BLaER1 treated with 17β-estradiol and CSF1 and Interleukin-3, amounts not matched to agents 10 nM and 100 nM (cell line): ENCODE measurements at regions not wholly inside any gene's neighbourhood (a gene's known extent, or its start where the extent isn't known, plus 50 kb on each side); places are given as distances from the start of the nearest gene placed in this dataset.
"Not testable (repeated sequence)": the region's sequence is repeated elsewhere in the genome, so short reads cannot be mapped to it uniquely, and the experiment has no call there.

Source experiments
- H3K27ac ChIP-seq, 11 experiments: shearing (Covaris generic); formaldehyde crosslinking; 2 replicates each; pipeline ENCODE4 v1.8.1; 2022
- H3K27me3 ChIP-seq, 11 experiments: shearing (Covaris generic); formaldehyde crosslinking; 2 replicates each; pipeline ENCODE4 v1.8.1; 2022
- H3K36me3 ChIP-seq, 11 experiments: shearing (Covaris generic); formaldehyde crosslinking; 2 replicates each; pipeline ENCODE4 v1.8.1; 2022
- H3K4me1 ChIP-seq, 10 experiments: shearing (Covaris generic); formaldehyde crosslinking; 2 replicates each; pipeline ENCODE4 v1.8.1; 2022
- H3K4me2 ChIP-seq, 11 experiments: shearing (Covaris generic); formaldehyde crosslinking; 2 replicates each; pipeline ENCODE4 v1.8.1; 2022
- H3K4me3 ChIP-seq, 10 experiments: shearing (Covaris generic); formaldehyde crosslinking; 2 replicates each; pipeline ENCODE4 v1.8.1; 2022
- H3K9ac ChIP-seq, 11 experiments: shearing (Covaris generic); formaldehyde crosslinking; 2 replicates each; pipeline ENCODE4 v1.8.1; 2022
- H3K9me3 ChIP-seq, 11 experiments: shearing (Covaris generic); formaldehyde crosslinking; replicated peaks in 1 of 11; 2 replicates each; pipeline ENCODE4 v1.8.1; 2022
- H4K20me1 ChIP-seq, 11 experiments: shearing (Covaris generic); formaldehyde crosslinking; 2 replicates each; pipeline ENCODE4 v1.8.1; 2022
- Cebpa-rat ChIP-seq, 11 experiments: shearing (Covaris generic); IDR thresholded peaks; 2 replicates each; pipeline ENCODE4 v1.8.1; 2022

DNA sequence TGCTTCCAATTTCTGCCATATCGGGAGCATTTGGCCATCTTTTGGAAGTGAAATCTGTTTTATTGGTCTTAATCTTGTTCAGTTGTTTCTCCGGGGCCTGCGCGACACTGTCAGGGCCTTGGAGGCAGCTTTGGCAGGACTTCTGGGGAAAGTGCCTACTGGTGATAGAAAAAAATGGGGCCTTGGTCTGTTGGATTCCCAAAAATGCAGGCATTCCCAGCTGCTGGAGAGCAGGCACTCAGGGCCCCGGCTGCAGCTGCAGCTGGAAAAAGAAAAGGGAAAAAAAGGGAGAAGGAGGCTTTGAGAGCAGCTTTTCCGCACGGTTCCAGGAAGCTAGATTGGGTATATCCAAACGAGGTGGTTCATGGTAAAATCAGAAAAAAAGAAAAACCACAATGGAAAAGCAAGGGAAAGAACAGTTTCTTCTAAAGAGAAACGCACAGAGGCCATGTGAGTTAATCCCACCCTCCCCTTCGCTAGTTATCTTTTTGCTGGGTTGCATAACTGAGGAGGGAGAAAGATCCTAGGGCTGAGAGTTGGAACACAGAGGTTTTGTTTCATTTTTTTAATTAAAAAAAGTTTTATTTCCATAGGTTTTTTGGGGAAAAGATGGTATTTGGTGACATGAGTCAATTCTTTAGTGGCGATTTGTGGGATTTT lies 134.7 kb upstream of the RFLNA start:
- Histone ChIP-seq H3K9ac (no peak overlapping the region), H4K20me1 (no peaks in the 10 kb centered on the region), H3K36me3 (peaks cover 0 to 5% (median 0%) of the 10 kb centered on the region in 11 experiments; a peak in 2 of 22 replicates), H3K4me2 (no peak overlapping the region), H3K9me3 (peaks cover 22 to 31% (median 30%) of the 10 kb centered on the region in 11 experiments), H3K27me3 (no peaks in the 10 kb centered on the region), H3K27ac (no peak overlapping the region), H3K4me3 (no peak overlapping the region), H3K4me1 (peaks cover 0 to 9% (median 6%) of the 10 kb centered on the region in 10 experiments; a peak in 10 of 20 replicates)
- TF ChIP-seq Cebpa-rat (IDR thresholded peaks at IDR 0.05) = no peak

DNA sequence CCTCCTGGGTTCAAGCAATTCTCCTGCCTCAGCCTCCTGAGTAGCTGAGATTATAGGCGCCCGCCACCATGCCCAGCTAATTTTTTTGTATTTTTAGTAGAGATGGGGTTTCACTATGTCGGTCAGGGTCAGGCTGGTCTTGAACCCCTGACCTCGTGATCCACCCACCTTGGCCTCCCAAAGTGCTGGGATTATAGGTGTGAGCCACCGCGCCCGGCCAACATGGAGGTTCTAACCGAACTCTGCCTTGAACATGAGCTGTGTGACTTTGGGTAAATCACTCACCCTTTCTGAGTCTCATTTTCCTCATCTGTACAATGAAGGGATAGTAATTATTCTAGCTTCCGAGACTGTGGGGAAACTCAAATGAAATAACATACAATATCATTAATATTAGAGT lies 133.5 kb upstream of the RFLNA start:
- H3K4me3 ChIP-seq, H4K20me1 ChIP-seq, H3K27me3 ChIP-seq, H3K27ac ChIP-seq, H3K4me2 ChIP-seq, H3K4me1 ChIP-seq, H3K9ac ChIP-seq, H3K36me3 ChIP-seq: not testable (repeated sequence)
- H3K9me3 ChIP-seq = peaks cover 33 to 43% (median 41%) of the 10 kb centered on the region in 11 experiments

DNA sequence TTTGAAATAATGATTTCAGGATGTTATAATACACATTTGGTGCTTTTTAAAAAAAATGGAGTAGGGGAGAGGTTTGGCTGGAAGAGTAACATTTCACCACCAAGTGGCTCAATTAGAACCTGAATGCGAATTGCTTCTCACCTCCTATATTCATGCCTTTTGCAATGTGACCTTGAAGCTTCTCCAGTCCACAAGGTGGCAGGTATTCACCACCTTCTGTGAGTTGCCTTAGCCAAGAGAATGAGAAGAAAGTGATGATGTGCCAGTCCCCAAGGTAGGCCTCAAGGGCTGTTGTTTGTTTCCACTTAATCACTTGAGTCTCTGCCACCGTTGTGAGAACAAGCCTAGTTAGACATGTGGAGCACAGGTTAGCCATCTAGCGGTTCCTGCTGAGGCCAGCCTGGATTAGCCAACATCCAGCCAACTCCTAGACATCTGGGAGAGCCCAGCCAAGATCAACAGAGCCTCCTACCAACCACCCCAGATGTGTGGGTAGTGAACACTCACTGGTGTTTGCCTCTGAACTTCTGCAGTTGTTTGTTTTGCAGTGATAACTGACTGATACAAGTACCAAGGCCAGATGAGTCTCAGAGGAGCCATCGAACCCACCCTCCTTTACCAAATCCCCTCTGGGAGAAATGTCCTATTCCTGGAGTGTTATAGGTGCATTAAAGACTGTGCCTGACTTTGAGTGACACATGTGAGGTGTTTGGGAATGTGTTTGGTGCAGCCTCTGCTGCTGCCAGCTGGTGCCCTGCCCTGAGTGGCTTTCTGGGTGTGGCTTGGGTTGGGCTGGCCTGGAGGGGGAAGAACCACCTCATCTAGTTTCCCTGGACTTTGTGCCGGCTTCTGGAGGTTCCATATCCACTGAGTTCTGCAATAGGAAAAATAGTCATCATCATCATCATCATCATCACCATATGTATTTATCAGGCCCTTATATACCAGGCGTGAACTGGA lies 132.5 kb upstream of the RFLNA start:
- Histone ChIP-seq H3K36me3 (peaks cover 0 to 5% (median 0%) of the 10 kb centered on the region in 11 experiments; a peak in 2 of 22 replicates), H4K20me1 (no peaks in the 10 kb centered on the region), H3K27me3 (no peaks in the 10 kb centered on the region), H3K4me2 (no peak overlapping the region), H3K4me3 (no peak overlapping the region), H3K9me3 (peaks cover 44 to 53% (median 52%) of the 10 kb centered on the region in 11 experiments), H3K27ac (no peak overlapping the region), H3K4me1 (no peaks in the 10 kb centered on the region), H3K9ac (no peak overlapping the region)
- no peak for TF ChIP-seq Cebpa-rat (IDR thresholded peaks at IDR 0.05)

DNA sequence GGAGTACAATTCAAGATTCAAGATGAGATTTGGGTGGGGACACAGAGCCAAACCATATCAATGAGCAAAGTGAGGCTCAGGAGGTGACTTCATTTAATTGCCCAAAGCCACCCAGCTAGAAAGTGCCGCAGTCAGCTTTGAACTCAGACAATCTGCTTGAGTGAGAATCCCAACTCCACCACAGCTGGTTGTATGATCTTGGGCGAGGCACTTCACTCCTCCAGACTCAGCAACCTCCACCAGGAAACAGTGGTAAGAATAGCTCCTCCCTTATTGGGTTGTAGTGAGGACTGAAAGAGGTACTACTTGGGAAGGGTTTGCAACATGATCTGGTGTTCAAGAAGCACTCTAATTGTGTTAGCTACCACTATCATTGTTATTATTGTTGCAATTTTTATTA lies 129.2 kb upstream of the RFLNA start:
- H3K4me3 ChIP-seq = no peak overlapping the region
- no peak overlapping the region for H3K4me2 ChIP-seq
- no peak for TF ChIP-seq Cebpa-rat (IDR thresholded peaks at IDR 0.05)
- H3K4me1 ChIP-seq = no peaks in the 10 kb centered on the region
- peaks cover 50 to 67% (median 62%) of the 10 kb centered on the region in 11 experiments for H3K9me3 ChIP-seq
- H3K27ac ChIP-seq = no peak overlapping the region
- no peaks in the 10 kb centered on the region for H3K27me3 ChIP-seq
- peaks cover 0 to 5% (median 0%) of the 10 kb centered on the region in 11 experiments; a peak in 2 of 22 replicates for H3K36me3 ChIP-seq
- no peak overlapping the region for H3K9ac ChIP-seq
- no peaks in the 10 kb centered on the region for H4K20me1 ChIP-seq

DNA sequence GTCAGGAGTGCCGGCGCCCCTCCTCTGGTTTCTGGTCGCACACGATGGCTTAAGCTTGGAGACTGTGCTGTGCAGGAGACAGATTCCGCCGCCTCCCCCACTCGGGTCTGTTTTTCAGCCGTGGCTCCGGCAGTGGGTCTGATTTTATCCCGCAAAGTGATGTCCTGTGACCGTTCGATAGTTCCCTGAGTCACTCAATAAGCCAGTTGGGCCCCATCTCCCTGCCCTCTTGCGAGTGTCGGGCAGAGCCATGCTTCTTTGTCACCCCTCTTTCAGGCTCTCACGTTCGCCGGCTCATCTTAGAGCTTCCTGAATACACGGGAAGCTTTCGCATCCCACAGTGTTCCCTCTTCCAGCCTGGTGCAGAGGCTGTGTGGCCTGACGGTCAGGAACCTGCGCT lies 127.8 kb upstream of the RFLNA start:
- TF ChIP-seq Cebpa-rat (IDR thresholded peaks at IDR 0.05) = no peak
- Histone ChIP-seq H3K36me3 (peaks cover 0 to 5% (median 0%) of the 10 kb centered on the region in 11 experiments; a peak in 2 of 22 replicates), H3K4me1 (peaks cover 0 to 10% (median 4%) of the 10 kb centered on the region in 10 experiments; a peak in 9 of 20 replicates), H3K9me3 (peaks cover 50 to 67% (median 62%) of the 10 kb centered on the region in 11 experiments), H4K20me1 (no peaks in the 10 kb centered on the region), H3K4me2 (no peak overlapping the region), H3K9ac (no peak overlapping the region), H3K4me3 (no peak overlapping the region), H3K27me3 (no peaks in the 10 kb centered on the region), H3K27ac (no peak overlapping the region)

DNA sequence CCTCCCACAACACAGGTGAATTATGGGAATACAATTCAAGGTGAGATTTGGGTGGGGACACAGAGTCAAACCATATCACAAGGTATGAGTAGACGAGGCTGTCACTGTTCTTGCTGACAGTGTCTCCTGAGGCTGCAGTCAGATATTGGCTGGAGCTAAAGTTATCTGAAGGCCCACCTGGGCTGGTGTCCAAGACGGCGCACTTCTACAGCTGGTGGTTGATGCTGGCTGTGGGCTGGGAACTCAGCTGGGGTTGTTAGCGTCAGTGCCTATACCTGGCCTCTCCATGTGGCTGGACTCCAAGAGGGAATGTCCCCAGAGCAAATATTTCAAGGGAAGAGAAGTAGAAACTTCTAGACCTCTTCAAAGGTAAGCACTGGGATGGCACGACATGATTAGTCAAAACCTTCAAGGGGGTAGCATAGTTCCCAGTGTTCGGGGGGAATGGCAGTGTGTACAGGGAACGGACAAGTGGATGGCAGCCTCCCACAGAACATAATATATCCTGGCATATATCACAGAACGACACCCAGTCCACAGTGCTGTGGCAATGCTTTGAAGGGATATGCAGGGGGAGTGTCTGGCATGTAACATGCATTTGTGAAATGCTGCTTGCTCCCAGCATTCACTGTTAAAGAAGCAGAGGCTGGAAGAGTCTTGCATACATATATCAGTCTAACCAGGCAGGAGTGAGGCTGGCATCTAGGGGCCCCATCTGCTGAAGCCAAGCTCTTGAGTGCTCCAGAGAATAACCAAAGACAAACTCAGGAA lies 126.7 kb upstream of the RFLNA start:
- Histone ChIP-seq H3K4me1 (peaks cover 6 to 19% (median 10%) of the 10 kb centered on the region in 10 experiments; a peak in 16 of 20 replicates), H3K36me3 (peaks cover 0 to 5% (median 0%) of the 10 kb centered on the region in 11 experiments; a peak in 2 of 22 replicates), H3K9me3 (peaks cover 44 to 58% (median 53%) of the 10 kb centered on the region in 11 experiments), H3K4me2 (no peak overlapping the region), H3K27ac (no peak overlapping the region), H3K9ac (no peak overlapping the region), H3K4me3 (no peak overlapping the region), H4K20me1 (no peaks in the 10 kb centered on the region), H3K27me3 (no peaks in the 10 kb centered on the region)
- no peak for TF ChIP-seq Cebpa-rat (IDR thresholded peaks at IDR 0.05)

DNA sequence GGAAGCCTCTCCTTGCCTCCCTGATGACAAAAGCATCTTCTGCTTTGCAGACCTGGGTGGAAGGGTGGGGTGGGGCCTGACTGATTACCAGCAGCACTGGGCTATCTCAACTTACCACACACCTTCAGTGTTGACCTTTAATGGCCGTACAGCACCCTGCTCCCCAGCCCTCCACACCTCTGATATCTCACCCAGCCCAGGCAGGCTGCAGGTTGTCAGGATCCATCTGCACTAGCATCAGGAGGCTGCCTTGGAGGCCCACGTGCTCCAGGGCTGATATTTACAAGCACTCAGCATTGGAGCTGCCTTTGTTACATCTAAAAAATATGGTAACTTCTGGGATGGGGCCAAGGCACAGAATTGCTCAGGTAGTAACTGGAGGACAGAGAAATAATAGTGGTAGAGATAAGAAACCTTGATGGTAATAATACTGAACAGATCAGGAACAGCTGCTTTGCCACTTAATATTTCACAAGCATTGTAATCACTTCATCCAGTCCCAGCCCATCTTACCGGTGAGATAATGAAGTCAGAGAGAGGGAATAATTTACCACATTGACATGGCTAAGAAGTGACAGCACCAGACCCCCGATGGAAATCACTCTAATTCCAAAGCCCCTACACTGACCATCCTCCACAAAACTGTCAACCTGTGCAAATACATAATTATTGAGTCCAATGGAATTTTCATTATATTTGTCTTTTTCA lies 125.2 kb upstream of the RFLNA start:
- H3K4me3 ChIP-seq = no peak overlapping the region
- H3K27me3 ChIP-seq = no peaks in the 10 kb centered on the region
- peaks cover 29 to 43% (median 38%) of the 10 kb centered on the region in 11 experiments for H3K9me3 ChIP-seq
- H4K20me1 ChIP-seq = no peaks in the 10 kb centered on the region
- H3K4me1 ChIP-seq = peaks cover 8 to 19% (median 12%) of the 10 kb centered on the region in 10 experiments; a peak in 16 of 20 replicates
- H3K4me2 ChIP-seq = no peak overlapping the region
- H3K9ac ChIP-seq = no peak overlapping the region
- TF ChIP-seq Cebpa-rat (IDR thresholded peaks at IDR 0.05) = no peak
- H3K27ac ChIP-seq = no peak overlapping the region
- no peaks in the 10 kb centered on the region for H3K36me3 ChIP-seq

DNA sequence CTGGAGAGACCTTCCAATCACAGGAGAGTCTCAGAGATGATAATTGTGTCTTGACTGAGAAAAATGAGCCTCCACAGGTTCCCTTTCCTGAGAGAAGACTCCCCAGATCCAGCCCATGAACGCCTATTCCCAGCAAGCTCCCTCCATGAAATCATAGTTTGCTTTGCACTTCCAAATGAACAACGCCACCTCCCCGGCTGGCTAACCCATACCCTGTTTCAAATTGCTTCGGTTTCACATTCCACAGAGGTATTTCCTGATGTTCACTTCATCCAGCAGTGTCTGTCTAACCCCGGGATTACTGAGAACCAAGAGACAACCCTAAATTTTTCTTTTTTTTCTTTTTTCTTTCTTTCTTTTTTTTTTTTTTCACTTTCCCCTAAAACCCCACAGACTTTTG lies 124.1 kb upstream of the RFLNA start:
- no peak overlapping the region for H3K9ac ChIP-seq
- H3K36me3 ChIP-seq = no peaks in the 10 kb centered on the region
- H3K4me2 ChIP-seq = no peak overlapping the region
- H3K4me3 ChIP-seq = no peak overlapping the region
- no peak for TF ChIP-seq Cebpa-rat (IDR thresholded peaks at IDR 0.05)
- H4K20me1 ChIP-seq = no peaks in the 10 kb centered on the region
- no peaks in the 10 kb centered on the region for H3K27me3 ChIP-seq
- peaks cover 19 to 33% (median 27%) of the 10 kb centered on the region in 11 experiments for H3K9me3 ChIP-seq
- H3K27ac ChIP-seq = no peak overlapping the region
- peaks cover 8 to 19% (median 12%) of the 10 kb centered on the region in 10 experiments; a peak in 16 of 20 replicates for H3K4me1 ChIP-seq
